ENCODE measurements at regions not wholly inside any gene's neighbourhood (a gene's known extent, or its start where the extent isn't known, plus 50 kb on each side); places are given as distances from the start of the nearest gene placed in this dataset.

DNA sequence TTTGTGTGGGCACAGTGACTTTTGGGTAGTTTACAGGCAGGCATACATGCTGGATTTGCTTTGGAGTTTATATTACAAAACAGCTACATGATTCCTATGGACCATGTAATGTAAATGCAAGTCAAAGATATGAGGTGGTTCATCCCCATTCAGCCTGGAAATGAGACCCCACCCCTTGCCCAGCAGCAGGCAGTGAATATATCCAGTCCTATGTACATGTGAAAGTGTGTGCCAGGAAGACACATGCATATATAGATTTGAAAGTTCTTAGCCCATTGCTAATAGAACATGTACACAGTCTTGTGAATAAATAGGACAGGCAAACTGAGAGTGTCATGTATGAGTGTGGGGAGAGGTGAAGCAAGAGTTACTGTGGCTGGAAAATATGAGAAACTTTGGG lies 65.3 kb downstream of the FZD1 start:
- Histone ChIP-seq H3K4me3 (no peak overlapping the region), H3K9me3 (no peaks in the 10 kb centered on the region), H3K27ac (no peak overlapping the region), H3K4me1 (no peaks in the 10 kb centered on the region), H3K36me3 (no peaks in the 10 kb centered on the region), H3K27me3 (no peaks in the 10 kb centered on the region)
- TF ChIP-seq POLR2A (IDR thresholded peaks at IDR 0.05) = no peak
- TF ChIP-seq POLR2AphosphoS5 (IDR thresholded peaks at IDR 0.05) = no peak
- TF ChIP-seq CTCF (IDR thresholded peaks at IDR 0.05) = no peak
- intact Hi-C loops (cut with DNase I; ENCODE audit: low total_unique reads) = no loop called here
- no peak for DNase-seq (ENCODE audit: low spot score in 2 of 2)

- DNase-seq (ENCODE audit: low spot score in 2 of 2) = no peak
- Histone ChIP-seq H3K9me3 (no peaks in the 10 kb centered on the region), H3K27ac (no peak overlapping the region), H3K36me3 (no peaks in the 10 kb centered on the region), H3K4me3 (no peak overlapping the region), H3K4me1 (no peaks in the 10 kb centered on the region), H3K27me3 (no peaks in the 10 kb centered on the region)
- intact Hi-C loops (cut with DNase I; ENCODE audit: low total_unique reads) = no loop called here
- TF ChIP-seq POLR2AphosphoS5 (IDR thresholded peaks at IDR 0.05) = no peak
- TF ChIP-seq CTCF (IDR thresholded peaks at IDR 0.05) = no peak
- no peak for TF ChIP-seq POLR2A (IDR thresholded peaks at IDR 0.05)
Observed at GRCh38 chr7:91330191-91330808, 66.1 kb downstream of the FZD1 start.

DNA sequence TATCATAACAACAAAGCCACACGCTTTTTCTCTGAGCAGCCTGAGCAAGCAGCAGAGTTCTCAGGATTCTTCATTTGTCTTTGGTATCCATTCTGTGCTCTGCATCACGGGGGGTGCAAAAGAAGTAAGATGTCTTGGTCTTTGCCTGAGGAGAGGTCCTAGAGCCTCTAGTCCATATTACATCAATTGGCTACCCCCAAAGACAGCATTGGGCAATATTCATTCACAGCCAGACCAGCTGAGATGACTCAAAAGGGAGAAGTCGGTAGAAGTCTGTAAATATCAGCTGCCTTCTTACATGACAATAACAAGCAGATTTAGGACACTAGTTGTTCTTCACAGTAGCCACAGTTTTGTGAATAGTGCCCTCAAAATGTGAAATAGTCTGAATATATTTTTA lies 66.6 kb downstream of the FZD1 start:
- no peak for DNase-seq (ENCODE audit: low spot score in 2 of 2)
- H3K27ac ChIP-seq = no peak overlapping the region

GRCh38 chr7:91336106-91336505 lies 71.9 kb downstream of the FZD1 start:
- Histone ChIP-seq H3K27ac (no peak overlapping the region), H3K36me3 (no peaks in the 10 kb centered on the region), H3K27me3 (no peaks in the 10 kb centered on the region), H3K4me1 (no peaks in the 10 kb centered on the region), H3K4me3 (no peak overlapping the region), H3K9me3 (no peaks in the 10 kb centered on the region)
- DNase-seq (ENCODE audit: low spot score in 2 of 2) = no peak
- TF ChIP-seq POLR2AphosphoS5 (IDR thresholded peaks at IDR 0.05) (no peak), CTCF (IDR thresholded peaks at IDR 0.05) (no peak), POLR2A (IDR thresholded peaks at IDR 0.05) (no peak)
- intact Hi-C loops (cut with DNase I; ENCODE audit: low total_unique reads) = no loop called here

More for the DNA sequence above, 66.6 kb downstream of the FZD1 start:
- Histone ChIP-seq H3K4me3 (no peak overlapping the region), H3K36me3 (no peaks in the 10 kb centered on the region), H3K27me3 (no peaks in the 10 kb centered on the region), H3K4me1 (no peaks in the 10 kb centered on the region), H3K9me3 (no peaks in the 10 kb centered on the region)
- intact Hi-C loops (cut with DNase I; ENCODE audit: low total_unique reads) = no loop called here
- TF ChIP-seq CTCF (IDR thresholded peaks at IDR 0.05) = no peak
- no peak for TF ChIP-seq POLR2A (IDR thresholded peaks at IDR 0.05)
- no peak for TF ChIP-seq POLR2AphosphoS5 (IDR thresholded peaks at IDR 0.05)

GRCh38 chr7:91338226-91339020 lies 74.2 kb downstream of the FZD1 start:
- no peak overlapping the region for H3K27ac ChIP-seq
- no peak for TF ChIP-seq CTCF (IDR thresholded peaks at IDR 0.05)
- TF ChIP-seq POLR2A (IDR thresholded peaks at IDR 0.05) = no peak
- no peak for TF ChIP-seq POLR2AphosphoS5 (IDR thresholded peaks at IDR 0.05)
- no peak overlapping the region for H3K4me3 ChIP-seq
- H3K4me1 ChIP-seq = no peaks in the 10 kb centered on the region
- no peaks in the 10 kb centered on the region for H3K9me3 ChIP-seq
- no peaks in the 10 kb centered on the region for H3K27me3 ChIP-seq
- H3K36me3 ChIP-seq = no peaks in the 10 kb centered on the region
- no peak for DNase-seq (ENCODE audit: low spot score in 2 of 2)
- intact Hi-C loops (cut with DNase I; ENCODE audit: low total_unique reads) = no loop called here
